DMS 273 (cell line): ENCODE measurements at regions not wholly inside any gene's neighbourhood (a gene's known extent, or its start where the extent isn't known, plus 50 kb on each side); places are given as distances from the start of the nearest gene placed in this dataset.

Experiments
- DNase-seq: peaks from one replicate; lab custom pipeline; 2025; ENCODE audit not compliant: unreplicated experiment; lab: John Stamatoyannopoulos, UW

DNA sequence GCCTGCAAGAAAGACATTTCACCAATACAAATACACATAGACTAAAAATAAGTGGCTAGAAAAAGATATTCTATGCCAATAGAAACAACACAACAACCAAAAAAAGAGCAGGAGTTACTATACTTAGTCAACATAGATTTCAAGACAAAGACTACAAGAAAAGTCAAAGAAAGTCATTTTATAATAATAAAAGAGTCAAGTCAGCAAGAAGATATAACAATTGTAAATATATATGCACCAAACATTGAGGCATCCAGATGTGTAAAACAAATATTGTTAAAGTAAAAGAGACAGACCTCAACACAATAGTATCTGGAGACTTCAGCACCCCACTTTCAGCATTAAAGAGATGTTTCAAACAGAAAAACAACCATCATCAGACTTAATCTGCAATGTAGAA, 104.6 kb downstream of the AMY1C start:
- no peak for DNase-seq

- DNase-seq: no peak
Measured at GRCh38 chr1:103859721-103860120, 110.0 kb downstream of the AMY1C start.

DNA sequence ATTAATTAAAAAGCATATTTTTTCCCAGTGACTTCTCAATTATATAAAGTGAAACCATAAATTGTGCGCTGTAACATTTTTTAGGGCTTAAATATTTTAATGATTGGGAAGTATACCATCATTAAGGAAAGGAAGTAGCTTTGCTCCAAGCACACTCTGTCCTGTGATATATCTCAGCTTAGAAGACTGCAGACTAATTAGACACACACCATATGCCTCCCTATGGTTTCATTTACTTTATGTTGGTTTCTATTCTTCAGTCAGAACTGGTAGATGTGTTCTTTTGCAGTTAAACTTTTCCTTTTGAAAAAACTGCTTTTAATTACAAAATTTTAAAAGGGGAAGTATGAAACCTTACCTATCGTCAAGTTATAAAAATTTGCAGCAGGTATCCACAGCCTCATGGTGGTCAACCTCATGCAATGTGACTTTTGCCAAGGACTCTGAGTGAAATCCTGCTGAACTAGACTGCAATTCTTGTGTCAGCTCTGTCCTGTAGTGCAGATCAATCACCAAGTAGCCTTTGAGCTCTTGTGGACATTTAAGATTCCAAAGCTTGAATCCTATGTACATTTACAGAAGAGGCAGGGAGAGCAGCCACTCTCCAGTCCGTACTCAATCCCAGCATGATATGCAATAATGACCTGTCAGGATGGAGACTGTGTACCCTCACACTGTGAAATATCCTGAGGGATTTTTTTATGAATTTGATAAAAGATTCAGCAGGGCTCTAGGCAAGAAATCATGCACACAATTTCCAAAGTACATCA, 149.1 kb downstream of the AMY1C start:
- no peak for DNase-seq

GRCh38 chr1:103900005-103900404, 150.3 kb downstream of the AMY1C start:
- no peak for DNase-seq

- no peak for DNase-seq
Measured at GRCh38 chr1:103901072-103901471, 151.4 kb downstream of the AMY1C start.

DNA sequence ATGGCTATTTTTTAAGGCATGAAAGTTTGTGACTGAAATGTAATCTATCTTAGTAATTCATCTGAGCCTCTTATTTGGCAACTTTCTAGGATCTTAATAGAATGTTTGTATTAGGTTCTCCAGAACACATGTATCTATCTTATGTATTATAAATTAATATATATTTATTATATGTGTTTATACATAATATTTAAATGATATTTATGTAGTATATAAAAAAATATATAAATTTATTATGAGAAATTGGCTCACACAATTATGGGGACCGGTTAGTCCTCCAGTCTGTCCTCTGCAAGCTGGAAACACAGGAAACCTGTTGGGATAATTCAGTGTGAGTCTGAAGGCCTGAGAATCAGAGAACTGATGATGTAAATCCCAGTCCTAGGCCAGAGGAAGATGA, 155.7 kb downstream of the AMY1C start:
- DNase-seq: no peak

- no peak for DNase-seq
Measured at GRCh38 chr1:103911450-103911849, 161.8 kb downstream of the AMY1C start.

- no peak for DNase-seq
Measured at GRCh38 chr1:103917795-103918194, 168.1 kb downstream of the AMY1C start.

DNA sequence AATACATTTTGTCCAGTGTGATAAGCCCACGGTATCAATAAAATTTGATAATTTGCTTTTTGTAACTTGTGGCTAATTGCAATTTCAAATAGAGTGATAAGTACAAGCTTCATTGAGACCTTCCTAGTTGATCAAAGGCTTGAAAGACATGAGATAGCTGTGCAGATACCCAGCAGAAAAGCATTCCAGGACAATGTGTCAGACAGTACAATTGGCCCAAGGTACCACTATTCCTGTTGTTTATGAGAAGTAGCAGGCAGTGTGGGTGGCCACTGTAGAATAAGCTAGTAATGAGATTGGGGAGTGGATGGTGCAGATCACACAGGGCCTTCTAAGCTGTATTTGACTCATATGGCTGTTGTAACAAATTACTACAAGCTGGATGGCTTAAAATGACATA, 182.2 kb downstream of the AMY1C start:
- no peak for DNase-seq

GRCh38 chr1:103937763-103938357, 188.2 kb downstream of the AMY1C start:
- no peak for DNase-seq

DNA sequence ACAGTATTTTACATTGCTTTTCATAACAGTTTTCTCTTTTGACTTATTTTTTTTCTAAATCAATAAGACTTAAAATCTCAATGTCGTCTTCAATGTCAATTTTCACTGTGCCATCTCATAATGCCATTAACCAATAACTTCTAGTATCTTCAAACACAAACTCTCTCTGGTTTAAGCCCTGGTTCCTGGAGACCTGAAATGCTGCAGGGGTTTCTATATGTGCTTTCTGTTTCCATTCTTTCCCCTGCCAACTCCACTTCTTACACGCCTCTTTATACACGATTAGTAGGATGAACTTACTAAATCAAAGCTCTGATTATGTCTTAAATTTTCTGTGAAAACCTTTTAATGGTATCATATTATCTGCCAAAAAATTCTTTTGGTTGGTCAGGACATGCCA, 191.4 kb downstream of the AMY1C start:
- DNase-seq: no peak

DNA sequence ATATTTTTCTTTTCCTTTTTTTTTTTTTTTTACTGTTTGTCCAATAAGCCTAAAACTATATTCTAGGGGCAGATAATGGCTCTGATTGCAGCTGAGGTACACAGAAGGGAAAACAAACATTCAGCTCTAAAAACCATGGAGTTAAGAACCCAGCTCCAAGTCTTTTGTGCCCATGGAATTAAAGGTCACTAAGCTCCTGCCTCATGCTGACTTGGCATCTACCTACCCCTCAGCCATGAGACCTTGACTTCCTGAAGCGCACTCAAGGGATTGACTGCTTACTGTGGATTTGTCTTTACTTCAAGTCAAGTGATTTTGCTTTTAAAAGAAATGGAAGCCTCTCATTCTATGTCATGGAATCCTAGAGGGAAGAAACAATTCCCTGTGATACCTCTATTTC, 192.3 kb downstream of the AMY1C start:
- no peak for DNase-seq

DNA sequence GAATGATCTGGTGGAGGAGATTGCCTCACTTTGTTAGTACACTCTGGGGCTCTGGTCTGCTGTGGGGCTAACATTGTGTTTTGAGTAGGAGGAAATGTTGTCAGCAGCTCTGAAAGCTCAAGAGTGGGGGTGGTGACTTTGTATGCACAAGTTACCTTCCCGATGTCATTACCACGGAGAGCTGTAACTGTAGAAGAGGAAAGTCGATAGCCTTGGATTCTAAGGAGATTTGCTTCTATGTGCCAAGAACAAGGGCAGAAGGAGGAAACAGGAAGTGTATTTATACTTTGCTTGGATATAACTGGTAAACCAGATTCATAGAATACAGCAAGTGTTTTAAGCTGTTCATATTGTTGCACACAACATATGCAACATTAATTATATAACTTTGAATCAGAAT, 196.1 kb downstream of the AMY1C start:
- no peak for DNase-seq

GRCh38 chr1:103948526-103948925, 198.8 kb downstream of the AMY1C start:
- DNase-seq: peak; percentile 9

- DNase-seq: no peak
Measured at GRCh38 chr1:103949779-103950178, 200.1 kb downstream of the AMY1C start.

DNA sequence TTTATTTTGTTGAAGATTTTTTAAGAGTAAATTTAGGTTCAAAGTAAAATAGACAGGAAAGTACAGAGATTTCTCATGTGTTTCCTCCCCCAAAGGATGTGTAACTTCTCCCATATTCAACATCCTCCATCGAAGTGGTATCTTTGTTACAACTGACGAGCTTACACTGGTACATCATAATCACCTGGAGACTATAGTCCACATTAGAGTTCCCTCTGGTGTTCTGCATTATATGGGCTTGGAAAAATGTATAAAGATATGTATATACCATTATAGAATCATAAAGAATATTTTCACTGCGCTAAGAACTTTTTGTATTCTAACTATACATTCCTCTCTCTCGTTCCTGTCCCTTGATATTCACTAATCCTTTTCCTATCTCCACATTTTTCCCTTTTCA, 203.7 kb downstream of the AMY1C start:
- DNase-seq: no peak

GRCh38 chr1:103958699-103959098, 209.0 kb downstream of the AMY1C start:
- no peak for DNase-seq

DNA sequence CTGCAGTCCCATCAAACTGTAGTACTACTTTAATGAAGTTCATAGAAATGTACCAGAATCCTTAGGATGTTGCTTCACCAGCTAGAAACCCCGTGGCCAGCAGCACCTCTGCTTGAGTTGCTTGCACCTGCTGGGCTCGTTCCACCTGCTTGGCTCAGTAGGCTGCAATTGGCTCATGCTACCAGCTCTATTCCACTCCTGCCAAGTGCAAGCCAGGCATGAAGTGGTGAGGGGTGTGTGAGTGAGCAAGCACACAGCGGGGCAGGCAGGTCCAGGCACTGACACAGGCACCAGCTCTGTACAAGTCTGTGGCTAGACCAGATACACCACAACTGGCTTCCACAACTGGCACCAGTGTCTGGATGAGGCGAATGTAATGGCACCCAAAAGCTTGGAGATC, 209.9 kb downstream of the AMY1C start:
- no peak for DNase-seq

DNA sequence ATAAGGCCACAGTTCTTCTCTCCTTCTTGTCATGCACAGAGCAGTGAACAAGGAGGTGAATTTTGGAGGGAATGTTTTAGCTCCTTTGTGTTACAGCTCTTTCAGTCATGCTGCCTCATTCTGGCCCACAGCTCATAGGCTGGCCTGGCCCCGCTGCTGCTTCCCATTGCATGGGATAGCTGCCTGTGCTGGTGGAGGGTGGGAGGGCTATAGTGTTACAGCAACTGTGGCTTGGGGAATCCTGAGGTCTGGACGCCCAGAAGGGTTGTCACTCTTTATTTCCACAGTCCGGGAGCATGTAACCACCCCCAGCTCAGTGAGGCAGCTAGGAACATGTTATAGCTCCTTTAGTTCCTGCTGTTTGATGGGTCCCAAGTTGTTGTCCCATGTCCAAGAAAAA, 210.3 kb downstream of the AMY1C start:
- no peak for DNase-seq

GRCh38 chr1:103960710-103961109, 211.0 kb downstream of the AMY1C start:
- DNase-seq: no peak

DNA sequence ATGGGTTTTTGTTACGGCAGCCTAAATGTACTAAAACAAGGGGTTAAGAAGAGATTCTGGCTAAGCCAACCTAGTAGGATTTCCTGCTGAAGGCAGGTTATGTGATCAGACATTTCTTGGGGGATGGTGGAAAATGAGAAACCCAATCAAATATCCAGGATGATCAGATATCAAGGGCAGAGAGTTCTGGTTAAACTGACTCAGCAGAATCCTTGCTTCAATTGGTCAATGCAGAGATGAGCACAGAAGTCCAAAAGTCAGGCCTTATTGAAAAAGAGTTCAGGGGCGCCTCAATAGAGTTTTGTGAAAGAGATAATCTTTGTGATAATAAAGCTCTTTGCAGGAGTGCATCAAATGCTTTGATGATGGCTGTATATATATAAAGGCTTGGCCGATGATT, 237.1 kb downstream of the AMY1C start:
- no peak for DNase-seq

GRCh38 chr1:103997631-103998030, 247.9 kb downstream of the AMY1C start:
- no peak for DNase-seq
